H1 (cell line): ENCODE measurements at regions not wholly inside any gene's neighbourhood (a gene's known extent, or its start where the extent isn't known, plus 50 kb on each side); places are given as distances from the start of the nearest gene placed in this dataset.

ENCODE experiments used
- CTCF ChIA-PET: fragments of 300-600 bp; sonication (Branson Sonifier 250); formaldehyde crosslinking; loops from one replicate; lab custom pipeline; 2021; ENCODE audit not compliant: partially characterized antibody; lab: Charles Lee
- POLR2A ChIA-PET: fragments of 300-600 bp; sonication (Branson Sonifier 250); formaldehyde crosslinking; loops from one replicate; lab custom pipeline; 2021; ENCODE audit warnings: inconsistent platforms; ENCODE audit not compliant: partially characterized antibody; lab: Charles Lee
- DNase-seq, 2 experiments: peaks; one replicate each; pipeline versions ENCODE4 v3.0.0 to v3.0.0-alpha.2; 2010 to 2022; ENCODE audit warnings: low spot score in 2 of 2, low read depth in 1 of 2, mixed read lengths in 1 of 2
- FAIRE-seq: peaks from 2 replicates; lab custom pipeline; 2011; peaks lifted over from hg19 to GRCh38; lab: Jason Lieb, UNC
- H2AFZ ChIP-seq: 2 replicates; pipeline ENCODE4 v1.8.1; 2012; ENCODE audit warnings: low read length, inconsistent platforms
- H2AK5ac ChIP-seq: 2 replicates; pipeline ENCODE4 v1.6.1; 2013; ENCODE audit warnings: low read depth, low read length
- H2BK120ac ChIP-seq: replicated peaks from 2 replicates; pipeline ENCODE3; 2013; ENCODE audit warnings: low read depth, low read length, inconsistent platforms
- H2BK12ac ChIP-seq: 2 replicates; pipeline ENCODE4 v1.6.1; 2013; ENCODE audit warnings: low read depth, low read length
- H2BK15ac ChIP-seq: 2 replicates; pipeline ENCODE4 v1.6.1; 2013; ENCODE audit warnings: low read length
- H2BK20ac ChIP-seq: 2 replicates; pipeline ENCODE4 v1.6.1; 2013; ENCODE audit warnings: low read length
- H2BK5ac ChIP-seq: 2 replicates; pipeline ENCODE4 v1.6.1; 2013; ENCODE audit warnings: low read depth, low read length
- H3K14ac ChIP-seq: 2 replicates; pipeline ENCODE4 v1.6.1; 2013; ENCODE audit warnings: inconsistent platforms; ENCODE audit not compliant: insufficient read length
- H3K18ac ChIP-seq: 2 replicates; pipeline ENCODE4 v1.6.1; 2013; ENCODE audit warnings: low read length; ENCODE audit errors: extremely low read depth
- H3K23ac ChIP-seq: 2 replicates; pipeline ENCODE4 v1.6.1; 2013; ENCODE audit warnings: inconsistent platforms; ENCODE audit not compliant: insufficient read length
- H3K23me2 ChIP-seq: 2 replicates; pipeline ENCODE4 v1.6.1; 2013; ENCODE audit warnings: low read depth, low read length
- H3K27ac ChIP-seq: 2 replicates; pipeline ENCODE4 v1.6.1; 2011; ENCODE audit warnings: low read depth, low read length, inconsistent platforms
- H3K27me3 ChIP-seq, 4 experiments: replicated peaks in 1 of 4; 1 replicate in 1 of 4; 2 replicates in 3 of 4; pipeline versions ENCODE4 v1.6.1 to v1.8.1; 2011 to 2013; ENCODE audit warnings: low read length in 3 of 4, mild to moderate bottlenecking in 3 of 4, inconsistent platforms in 2 of 4, mixed read lengths in 2 of 4, moderate library complexity in 1 of 4; ENCODE audit not compliant: control insufficient read depth in 3 of 4, insufficient read depth in 3 of 4; ENCODE audit errors: extremely low read depth in 1 of 4
- H3K36me3 ChIP-seq, 4 experiments: 2 replicates each; pipeline versions ENCODE4 v1.6.1 to v1.8.1; 2011 to 2013; ENCODE audit warnings: mild to moderate bottlenecking in 4 of 4, low read length in 3 of 4, moderate library complexity in 2 of 4, control low read depth in 1 of 4, inconsistent platforms in 1 of 4; ENCODE audit not compliant: insufficient read depth in 4 of 4, control insufficient read depth in 2 of 4
- H3K4ac ChIP-seq: replicated peaks from 2 replicates; pipeline ENCODE3; 2013; ENCODE audit warnings: low read length, low read depth, mixed read lengths, inconsistent platforms; ENCODE audit not compliant: insufficient read length
- H3K4me1 ChIP-seq, 4 experiments: replicated peaks in 1 of 4; 1 replicate in 1 of 4; 2 replicates in 3 of 4; pipeline versions ENCODE4 v1.6.1 to v1.8.1; 2011 to 2013; ENCODE audit warnings: low read length in 3 of 4, inconsistent platforms in 2 of 4, mixed read lengths in 1 of 4; ENCODE audit not compliant: insufficient read depth in 4 of 4, control insufficient read depth in 3 of 4
- H3K4me2 ChIP-seq, 2 experiments: 2 replicates each; pipeline versions ENCODE4 v1.6.1 to v1.8.1; 2011 to 2013; ENCODE audit warnings: low read depth in 2 of 2, low read length in 2 of 2, control low read depth in 1 of 2, inconsistent platforms in 1 of 2, mild to moderate bottlenecking in 1 of 2; ENCODE audit not compliant: insufficient read depth in 1 of 2
- H3K4me3 ChIP-seq, 4 experiments: fragments of 200-600, 300-600 bp in 1 of 4; sonication (generic), shearing (Covaris generic), sonication (Bioruptor Twin) in 1 of 4; 2 replicates each; pipeline versions ENCODE4 v1.5.1 to v1.8.1; 2011 to 2016; ENCODE audit warnings: low read length in 4 of 4, low read depth in 3 of 4, control low read depth in 2 of 4, inconsistent platforms in 2 of 4, mild to moderate bottlenecking in 2 of 4, mixed read lengths in 1 of 4, moderate library complexity in 1 of 4; ENCODE audit not compliant: insufficient read depth in 2 of 4; ENCODE audit errors: extremely low read depth in 1 of 4
- H3K56ac ChIP-seq: replicated peaks from 2 replicates; pipeline ENCODE3; 2013; ENCODE audit warnings: low read depth, mild to moderate bottlenecking, mixed read lengths, low read length, inconsistent platforms; ENCODE audit not compliant: insufficient read length
- H3K79me1 ChIP-seq: 2 replicates; pipeline ENCODE4 v1.6.1; 2013; ENCODE audit warnings: low read depth, low read length, control low read depth
- H3K79me2 ChIP-seq, 2 experiments: 2 replicates each; pipeline versions ENCODE4 v1.6.1 to v1.8.1; 2012 to 2013; ENCODE audit warnings: low read length in 2 of 2, mild to moderate bottlenecking in 2 of 2, inconsistent platforms in 1 of 2; ENCODE audit not compliant: insufficient read depth in 2 of 2, control insufficient read depth in 1 of 2
- H3K9ac ChIP-seq, 4 experiments: replicated peaks in 1 of 4; 1 replicate in 1 of 4; 2 replicates in 3 of 4; pipeline versions ENCODE4 v1.6.1 to v1.8.1; 2011 to 2013; ENCODE audit warnings: low read depth in 3 of 4, low read length in 3 of 4, control low read depth in 2 of 4, mild to moderate bottlenecking in 2 of 4, moderate library complexity in 2 of 4, inconsistent platforms in 1 of 4; ENCODE audit errors: extremely low read depth in 1 of 4
- H3K9me3 ChIP-seq, 2 experiments: 2 replicates each; pipeline versions ENCODE4 v1.6.1 to v1.8.1; 2012 to 2013; ENCODE audit warnings: mild to moderate bottlenecking in 2 of 2, moderate library complexity in 2 of 2, control low read depth in 1 of 2, inconsistent platforms in 1 of 2, low read depth in 1 of 2, low read length in 1 of 2, mixed read lengths in 1 of 2; ENCODE audit not compliant: insufficient read depth in 2 of 2
- H4K20me1 ChIP-seq, 2 experiments: replicated peaks in 1 of 2; 2 replicates each; pipeline versions ENCODE3 to v1.8.1; 2011 to 2013; ENCODE audit warnings: inconsistent platforms in 2 of 2, low read length in 2 of 2, mild to moderate bottlenecking in 1 of 2; ENCODE audit not compliant: insufficient read depth in 2 of 2, control insufficient read depth in 1 of 2
- H4K5ac ChIP-seq: 2 replicates; pipeline ENCODE4 v1.6.1; 2013; ENCODE audit warnings: low read length, low read depth, mixed read lengths, inconsistent platforms; ENCODE audit not compliant: insufficient read length
- H4K8ac ChIP-seq: 2 replicates; pipeline ENCODE4 v1.8.0; 2013; ENCODE audit warnings: mild to moderate bottlenecking, moderate library complexity, low read length, inconsistent platforms; ENCODE audit not compliant: insufficient read depth; ENCODE audit errors: extremely low read depth
- H4K91ac ChIP-seq: replicated peaks from 2 replicates; pipeline ENCODE3; 2013; ENCODE audit warnings: low read length, mixed read lengths, inconsistent platforms; ENCODE audit not compliant: insufficient read length
- CHD7 ChIP-seq: fragments of 300-600 bp; sonication (generic); IDR thresholded peaks from 2 replicates; pipeline ENCODE4 v1.7.1; 2012; ENCODE audit warnings: low read length, moderate library complexity, mild to moderate bottlenecking, inconsistent platforms; ENCODE audit not compliant: insufficient replicate concordance
- WGBS, 2 experiments: shearing (Covaris generic) in 1 of 2; methylation state at CpG; one replicate each; pipeline versions ENCODE4 v1.1.6 to v1.1.7; 2013 to 2015; ENCODE audit warnings: low lambda C conversion rate in 2 of 2, mixed read lengths in 2 of 2, inconsistent platforms in 1 of 2, low coverage in 1 of 2, missing lambda C conversion rate in 1 of 2; ENCODE audit not compliant: insufficient replicate concordance in 2 of 2, insufficient coverage in 1 of 2, insufficient read length in 1 of 2; ENCODE audit errors: extremely low coverage in 1 of 2, missing lambda C conversion rate in 1 of 2; 5-methylcytosine and 5-hydroxymethylcytosine counted together

GRCh38 chr1:244176201-244176600 is 125.1 kb downstream of the ZBTB18 start:
- H3K27me3 ChIP-seq = no peaks in the 10 kb centered on the region
- H2BK5ac ChIP-seq = no peak overlapping the region
- CTCF ChIA-PET = interaction anchor here (1.1 kb wide), 1 partner anchor 15 kb away, joined by 3 read pairs; no protein-coding TSS in a partner anchor
- no peak overlapping the region for H2BK15ac ChIP-seq
- POLR2A ChIA-PET = no interaction called here
- H3K9ac ChIP-seq = no peak overlapping the region
- H3K79me1 ChIP-seq = no peaks in the 10 kb centered on the region
- no peak overlapping the region for H3K18ac ChIP-seq
- no peak overlapping the region for H2BK120ac ChIP-seq
- WGBS, 2 experiments = 94% methylated on average over 3 of the region's 3 CpGs; no CpG with 5 or more reads in 1 of the 2 experiments
- no peak for FAIRE-seq
- H4K20me1 ChIP-seq = no peaks in the 10 kb centered on the region
- no peak overlapping the region for H2AK5ac ChIP-seq
- H3K56ac ChIP-seq = no peak overlapping the region
- no peak overlapping the region for H3K4me3 ChIP-seq
- H4K8ac ChIP-seq = no peak overlapping the region
- H2BK20ac ChIP-seq = no peak overlapping the region
- H3K36me3 ChIP-seq = no peaks in the 10 kb centered on the region
- no peak overlapping the region for H3K14ac ChIP-seq
- H3K27ac ChIP-seq = no peak overlapping the region
- no peaks in the 10 kb centered on the region for H3K23me2 ChIP-seq
- no peak overlapping the region for H2AFZ ChIP-seq
- H3K23ac ChIP-seq = no peak overlapping the region
- peaks cover 2 to 7% (median 5%) of the 10 kb centered on the region in 4 experiments; a peak in 3 of 7 replicates for H3K4me1 ChIP-seq
- H2BK12ac ChIP-seq = no peak overlapping the region
- no peak overlapping the region for H3K4ac ChIP-seq
- no peak overlapping the region for H4K91ac ChIP-seq
- DNase-seq = no peak
- no peaks in the 10 kb centered on the region for H3K79me2 ChIP-seq
- no peaks in the 10 kb centered on the region for H3K9me3 ChIP-seq
- no peak overlapping the region for H4K5ac ChIP-seq
- H3K4me2 ChIP-seq = no peak overlapping the region
- no peak for TF ChIP-seq CHD7
